ENCODE measurements at regions not wholly inside any gene's neighbourhood (a gene's known extent, or its start where the extent isn't known, plus 50 kb on each side); places are given as distances from the start of the nearest gene placed in this dataset.

- intact Hi-C loops (cut with DNase I; ENCODE audit: low total_unique reads): no loop called here
- Histone ChIP-seq H3K27me3 (no peaks in the 10 kb centered on the region), H3K4me3 (no peak overlapping the region), H3K36me3 (no peaks in the 10 kb centered on the region), H3K9me3 (no peaks in the 10 kb centered on the region), H3K4me1 (peaks cover 0 to 7% (median 2%) of the 10 kb centered on the region in 4 donors), H3K27ac (no peak overlapping the region)
- TF ChIP-seq POLR2A (IDR thresholded peaks at IDR 0.05) (no peak), CTCF (IDR thresholded peaks at IDR 0.05) (no peak)
- DNase-seq: no peak
- 21 to 71% (median 52%) methylated on average over 2 of the region's 2 CpGs for WGBS, 5 donors
These were observed 132.7 kb downstream of the EVA1A start for GRCh38 chr2:75428060-75428459.

DNA sequence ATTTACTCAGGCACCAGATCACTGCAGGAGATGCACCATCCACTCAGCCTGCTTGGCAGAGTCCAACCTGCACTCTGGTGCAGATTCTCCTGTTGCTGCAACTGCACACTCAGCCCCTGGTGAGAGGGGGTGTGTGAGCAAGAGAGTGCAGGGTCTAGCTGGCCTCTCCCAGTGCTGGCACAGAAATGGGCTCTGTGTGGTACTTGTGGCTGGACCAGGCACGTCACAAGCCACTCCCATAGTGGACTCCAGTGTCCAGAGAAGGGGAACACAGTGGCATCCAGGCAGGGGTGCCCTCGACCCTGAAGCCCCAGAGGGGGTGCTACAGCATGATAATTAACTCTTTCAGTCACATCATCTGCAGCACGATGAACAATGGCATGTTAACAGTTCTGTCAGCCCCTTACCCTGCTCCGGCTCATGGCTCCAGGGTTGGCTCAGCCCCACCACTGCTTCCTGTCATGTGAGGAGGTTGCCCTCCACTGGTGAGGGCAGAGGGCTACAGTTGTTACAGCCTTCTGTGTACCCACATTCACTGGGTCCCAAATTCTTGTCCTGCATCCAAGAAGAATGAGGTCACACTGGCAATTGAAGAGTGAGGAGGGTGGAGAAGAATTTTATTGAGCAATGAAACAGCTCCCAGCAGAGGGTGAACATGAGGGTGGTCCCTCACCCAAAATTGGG is 135.7 kb downstream of the EVA1A start:
- no peak for TF ChIP-seq CTCF (IDR thresholded peaks at IDR 0.05)
- Histone ChIP-seq H3K36me3 (no peaks in the 10 kb centered on the region), H3K27ac (no peak overlapping the region), H3K4me3 (no peak overlapping the region), H3K4me1 (no peaks in the 10 kb centered on the region), H3K9me3 (no peaks in the 10 kb centered on the region), H3K27me3 (no peaks in the 10 kb centered on the region)
- no peak for DNase-seq
- WGBS, 5 donors: 71 to 76% (median 74%) methylated on average over 3 to 4 of the region's 4 CpGs
- intact Hi-C loops (cut with DNase I; ENCODE audit: low total_unique reads): no loop called here

DNA sequence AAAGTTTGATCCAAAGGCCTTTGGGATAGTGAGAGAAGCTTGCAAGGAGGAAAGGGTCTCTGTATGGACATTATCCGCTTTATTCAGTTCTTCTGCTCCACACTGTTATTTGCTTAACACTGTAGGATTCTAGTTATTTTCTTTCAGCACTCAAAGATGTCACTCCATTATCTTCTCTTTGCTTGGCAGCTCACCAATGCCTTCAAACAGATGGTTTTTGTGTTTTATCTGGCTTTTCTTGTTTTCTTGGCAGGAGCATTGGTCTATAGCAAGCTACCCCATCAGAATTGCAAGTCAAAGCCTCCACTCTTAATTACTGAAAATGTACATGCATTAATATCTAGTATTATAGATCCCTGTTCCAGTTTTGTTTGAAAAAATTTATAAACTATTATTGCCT is 138.8 kb downstream of the EVA1A start:
- H3K4me1 ChIP-seq: peaks cover 0 to 6% (median 2%) of the 10 kb centered on the region in 4 donors
- no peaks in the 10 kb centered on the region for H3K36me3 ChIP-seq
- intact Hi-C loops (cut with DNase I; ENCODE audit: low total_unique reads): no loop called here
- no peaks in the 10 kb centered on the region for H3K9me3 ChIP-seq
- TF ChIP-seq POLR2AphosphoS5 (IDR thresholded peaks at IDR 0.05): no peak
- no peak for TF ChIP-seq CTCF (IDR thresholded peaks at IDR 0.05)
- TF ChIP-seq POLR2A (IDR thresholded peaks at IDR 0.05): no peak
- TF ChIP-seq EP300 (IDR thresholded peaks at IDR 0.05): no peak
- DNase-seq: no peak
- WGBS, 5 donors: 94 to 97% (median 97%) methylated on average over 1 of the region's 1 CpG
- no peaks in the 10 kb centered on the region for H3K27me3 ChIP-seq
- H3K4me3 ChIP-seq: no peak overlapping the region
- H3K27ac ChIP-seq: no peak overlapping the region

GRCh38 chr2:75416420-75417342 is 144.1 kb downstream of the EVA1A start:
- TF ChIP-seq EP300 (IDR thresholded peaks at IDR 0.05) (no peak), POLR2AphosphoS5 (IDR thresholded peaks at IDR 0.05) (no peak), POLR2A (IDR thresholded peaks at IDR 0.05) (no peak), CTCF (IDR thresholded peaks at IDR 0.05) (no peak)
- H3K4me1 ChIP-seq: peaks cover 0 to 11% (median 4%) of the 10 kb centered on the region in 4 donors
- peak overlapping the region in 1 of 4 donors; percentile 22 for H3K4me3 ChIP-seq
- peaks cover 0 to under 1% (median 0%) of the 10 kb centered on the region in 4 donors for H3K9me3 ChIP-seq
- 12 to 17% (median 16%) methylated on average over 5 of the region's 5 CpGs for WGBS, 5 donors
- H3K27ac ChIP-seq: no peak overlapping the region
- H3K36me3 ChIP-seq: no peaks in the 10 kb centered on the region
- intact Hi-C loops (cut with DNase I; ENCODE audit: low total_unique reads): no loop called here
- DNase-seq: peak in 1 of 2 donors; percentile 58
- H3K27me3 ChIP-seq: peaks cover 0 to 3% (median 0%) of the 10 kb centered on the region in 3 donors

Measured in stomach (tissue), 8 donors.